HCT116 (cell line): ENCODE measurements at regions not wholly inside any gene's neighbourhood (a gene's known extent, or its start where the extent isn't known, plus 50 kb on each side); places are given as distances from the start of the nearest gene placed in this dataset.

Experiments
- CTCF ChIP-seq, 3 experiments: fragments of 200-600 bp in 1 of 3; sonication (generic) in 1 of 3; IDR thresholded peaks in 2 of 3; conservative IDR thresholded peaks in 1 of 3; 2 replicates each; pipeline ENCODE4 v1.5.1; 2012 to 2017; ENCODE audit warnings: low read depth in 2 of 3, low read length in 2 of 3, antibody characterized with exemption in 1 of 3, borderline replicate concordance in 1 of 3, control low read depth in 1 of 3, mild to moderate bottlenecking in 1 of 3, mixed read lengths in 1 of 3, mixed run types in 1 of 3, moderate library complexity in 1 of 3; ENCODE audit not compliant: insufficient read depth in 1 of 3
- EZH2 ChIP-seq: fragments of 200-600 bp; sonication (generic); IDR thresholded peaks from 2 replicates; pipeline ENCODE4 v1.6.1; 2017; ENCODE audit warnings: antibody characterized with exemption, mixed run types
- RAD21 ChIP-seq: IDR thresholded peaks from 2 replicates; pipeline ENCODE4 v1.6.1; 2012; ENCODE audit warnings: low read depth, mild to moderate bottlenecking
- ZNF274 ChIP-seq: fragments of 200-500 bp; sonication (Bioruptor generic); IDR thresholded peaks from 2 replicates; pipeline ENCODE4 v1.6.1; 2014; ENCODE audit warnings: mild to moderate bottlenecking, low read depth, low read length, inconsistent platforms
- TF ChIP-seq, protein P1 (sequence below): IDR thresholded peaks from 2 replicates; pipeline ENCODE4 v1.6.1; 2012
- TF ChIP-seq, protein P2 (sequence below): IDR thresholded peaks from 2 replicates; pipeline ENCODE4 v1.6.1; 2011; ENCODE audit warnings: mild to moderate bottlenecking, low read length, moderate library complexity; ENCODE audit not compliant: insufficient replicate concordance; ENCODE audit errors: extremely low read depth

DNA sequence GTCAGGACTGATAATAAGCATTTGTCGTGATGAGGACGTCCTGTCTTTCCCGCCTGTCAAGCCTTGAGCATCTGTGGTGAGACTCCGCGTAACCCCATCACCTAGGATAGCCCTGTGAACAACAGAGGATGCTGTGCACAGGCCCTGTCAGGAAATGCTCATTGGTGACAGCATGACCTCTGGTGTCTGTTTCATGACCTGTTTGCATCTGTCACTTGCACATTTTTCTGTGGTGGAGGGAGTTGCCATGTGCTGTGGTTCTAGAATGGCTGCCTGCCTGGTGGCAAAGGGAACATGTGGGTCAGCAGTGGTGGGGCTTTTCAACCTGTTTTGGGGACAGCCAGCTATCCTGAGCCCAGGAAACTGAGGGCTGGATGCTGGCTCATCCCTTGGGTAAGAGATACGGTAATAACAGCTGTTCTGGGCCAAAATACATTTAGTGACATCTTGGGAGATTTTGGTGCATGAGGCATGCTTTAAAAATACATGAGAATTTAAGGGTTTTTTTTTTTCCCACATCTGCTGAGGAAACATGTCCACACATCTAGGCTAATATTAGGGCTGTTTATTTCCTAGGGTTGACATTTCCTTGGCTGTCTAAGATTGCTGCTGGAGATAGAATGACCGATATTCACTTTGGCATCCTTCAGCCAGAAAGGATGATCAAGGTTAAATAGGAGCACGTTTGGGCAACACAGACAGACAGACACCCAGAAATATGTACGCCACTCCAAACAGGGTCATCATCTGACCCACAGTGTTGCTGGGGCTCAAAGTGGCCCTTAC lies 52.9 kb downstream of the KCNC4 start:
- TF ChIP-seq CTCF (IDR thresholded peaks at IDR 0.05 in 2 of 3, conservative IDR thresholded peaks at IDR 0.05 in 1 of 3; ENCODE audit: borderline replicate concordance in 1 of 3, insufficient read depth in 1 of 3, low read depth in 2 of 3, low read length in 2 of 3) (no peak), ZNF274 (no peak), EZH2 (no peak), RAD21 (no peak)
- TF ChIP-seq, protein P1, sequence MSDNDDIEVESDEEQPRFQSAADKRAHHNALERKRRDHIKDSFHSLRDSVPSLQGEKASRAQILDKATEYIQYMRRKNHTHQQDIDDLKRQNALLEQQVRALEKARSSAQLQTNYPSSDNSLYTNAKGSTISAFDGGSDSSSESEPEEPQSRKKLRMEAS, result no peak
- TF ChIP-seq, protein P2, sequence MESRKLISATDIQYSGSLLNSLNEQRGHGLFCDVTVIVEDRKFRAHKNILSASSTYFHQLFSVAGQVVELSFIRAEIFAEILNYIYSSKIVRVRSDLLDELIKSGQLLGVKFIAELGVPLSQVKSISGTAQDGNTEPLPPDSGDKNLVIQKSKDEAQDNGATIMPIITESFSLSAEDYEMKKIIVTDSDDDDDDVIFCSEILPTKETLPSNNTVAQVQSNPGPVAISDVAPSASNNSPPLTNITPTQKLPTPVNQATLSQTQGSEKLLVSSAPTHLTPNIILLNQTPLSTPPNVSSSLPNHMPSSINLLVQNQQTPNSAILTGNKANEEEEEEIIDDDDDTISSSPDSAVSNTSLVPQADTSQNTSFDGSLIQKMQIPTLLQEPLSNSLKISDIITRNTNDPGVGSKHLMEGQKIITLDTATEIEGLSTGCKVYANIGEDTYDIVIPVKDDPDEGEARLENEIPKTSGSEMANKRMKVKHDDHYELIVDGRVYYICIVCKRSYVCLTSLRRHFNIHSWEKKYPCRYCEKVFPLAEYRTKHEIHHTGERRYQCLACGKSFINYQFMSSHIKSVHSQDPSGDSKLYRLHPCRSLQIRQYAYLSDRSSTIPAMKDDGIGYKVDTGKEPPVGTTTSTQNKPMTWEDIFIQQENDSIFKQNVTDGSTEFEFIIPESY, result no peak
